Endothelial cell (in vitro differentiated cells): ENCODE measurements at regions not wholly inside any gene's neighbourhood (a gene's known extent, or its start where the extent isn't known, plus 50 kb on each side); places are given as distances from the start of the nearest gene placed in this dataset.

ENCODE experiments used
- DNase-seq: peaks from one replicate; pipeline ENCODE4 v3.0.0; 2021; ENCODE audit warnings: low spot score
- H3K27ac Mint-ChIP-seq: one replicate; pipeline ENCODE4 v1.8.0; 2021; ENCODE audit warnings: mixed read lengths, inconsistent platforms; ENCODE audit not compliant: unreplicated experiment
- H3K27me3 Mint-ChIP-seq: one replicate; pipeline ENCODE4 v1.8.0; 2021; ENCODE audit warnings: mild to moderate bottlenecking, moderate library complexity, mixed read lengths, inconsistent platforms; ENCODE audit not compliant: unreplicated experiment
- H3K36me3 Mint-ChIP-seq: one replicate; pipeline ENCODE4 v1.8.0; 2021; ENCODE audit warnings: mild to moderate bottlenecking, low read depth, mixed read lengths, inconsistent platforms; ENCODE audit not compliant: unreplicated experiment
- H3K4me1 Mint-ChIP-seq: one replicate; pipeline ENCODE4 v1.8.0; 2021; ENCODE audit warnings: mild to moderate bottlenecking, mixed read lengths, inconsistent platforms; ENCODE audit not compliant: unreplicated experiment
- H3K4me3 Mint-ChIP-seq: one replicate; pipeline ENCODE4 v1.8.0; 2021; ENCODE audit warnings: mild to moderate bottlenecking, mixed read lengths, inconsistent platforms; ENCODE audit not compliant: unreplicated experiment
- H3K9me3 Mint-ChIP-seq: one replicate; pipeline ENCODE4 v1.8.0; 2021; ENCODE audit warnings: mixed read lengths, inconsistent platforms; ENCODE audit not compliant: unreplicated experiment
- TF ChIP-seq, protein P1 (sequence below): fragments of 200-600 bp; sonication (generic); IDR thresholded peaks from one replicate; pipeline ENCODE4 v1.5.0; 2021; ENCODE audit warnings: antibody characterized with exemption; ENCODE audit not compliant: unreplicated experiment

DNA sequence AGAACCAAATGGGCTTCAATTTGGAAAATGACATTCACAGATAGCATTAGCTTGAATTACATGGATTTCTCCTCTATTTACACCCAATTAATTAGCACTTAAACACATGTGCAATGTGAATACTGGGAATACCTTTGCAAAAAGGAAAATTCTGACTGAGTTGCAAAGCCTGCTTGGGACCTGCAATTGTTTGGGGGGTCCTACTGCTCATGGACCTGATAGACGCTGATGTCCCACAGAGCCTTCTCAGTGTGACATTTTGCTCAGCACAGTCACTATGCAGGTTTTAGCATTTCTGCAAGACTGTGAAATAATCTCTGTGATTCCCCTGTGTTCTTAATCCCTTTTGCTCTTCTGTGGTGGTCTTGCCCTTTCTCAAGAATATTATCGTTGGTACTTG, 101.2 kb upstream of the PGRMC2 start:
- no peak overlapping the region for H3K4me3 Mint-ChIP-seq
- DNase-seq: no peak
- no peaks in the 10 kb centered on the region for H3K27me3 Mint-ChIP-seq
- TF ChIP-seq, protein P1, sequence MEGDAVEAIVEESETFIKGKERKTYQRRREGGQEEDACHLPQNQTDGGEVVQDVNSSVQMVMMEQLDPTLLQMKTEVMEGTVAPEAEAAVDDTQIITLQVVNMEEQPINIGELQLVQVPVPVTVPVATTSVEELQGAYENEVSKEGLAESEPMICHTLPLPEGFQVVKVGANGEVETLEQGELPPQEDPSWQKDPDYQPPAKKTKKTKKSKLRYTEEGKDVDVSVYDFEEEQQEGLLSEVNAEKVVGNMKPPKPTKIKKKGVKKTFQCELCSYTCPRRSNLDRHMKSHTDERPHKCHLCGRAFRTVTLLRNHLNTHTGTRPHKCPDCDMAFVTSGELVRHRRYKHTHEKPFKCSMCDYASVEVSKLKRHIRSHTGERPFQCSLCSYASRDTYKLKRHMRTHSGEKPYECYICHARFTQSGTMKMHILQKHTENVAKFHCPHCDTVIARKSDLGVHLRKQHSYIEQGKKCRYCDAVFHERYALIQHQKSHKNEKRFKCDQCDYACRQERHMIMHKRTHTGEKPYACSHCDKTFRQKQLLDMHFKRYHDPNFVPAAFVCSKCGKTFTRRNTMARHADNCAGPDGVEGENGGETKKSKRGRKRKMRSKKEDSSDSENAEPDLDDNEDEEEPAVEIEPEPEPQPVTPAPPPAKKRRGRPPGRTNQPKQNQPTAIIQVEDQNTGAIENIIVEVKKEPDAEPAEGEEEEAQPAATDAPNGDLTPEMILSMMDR: no peak
- no peaks in the 10 kb centered on the region for H3K4me1 Mint-ChIP-seq
- no peaks in the 10 kb centered on the region for H3K9me3 Mint-ChIP-seq
- H3K36me3 Mint-ChIP-seq: no peaks in the 10 kb centered on the region
- no peak overlapping the region for H3K27ac Mint-ChIP-seq

DNA sequence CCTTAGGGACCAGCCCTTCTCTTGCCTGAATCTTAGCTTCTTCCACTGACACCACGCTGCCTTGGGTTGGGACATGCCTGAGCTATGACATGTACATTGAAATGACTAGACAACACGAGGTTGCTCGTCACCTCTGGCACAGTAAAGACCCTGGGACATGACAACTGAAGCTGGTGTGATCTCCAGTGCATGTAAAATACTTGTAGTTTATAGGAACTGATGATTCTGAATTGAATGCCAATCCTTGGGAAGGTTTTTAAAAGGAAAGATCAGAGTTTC, 100.7 kb upstream of the PGRMC2 start:
- no peaks in the 10 kb centered on the region for H3K36me3 Mint-ChIP-seq
- TF ChIP-seq, protein P1: no peak
- H3K4me1 Mint-ChIP-seq: no peaks in the 10 kb centered on the region
- H3K27me3 Mint-ChIP-seq: no peaks in the 10 kb centered on the region
- no peak for DNase-seq
- H3K9me3 Mint-ChIP-seq: no peaks in the 10 kb centered on the region
- H3K4me3 Mint-ChIP-seq: no peak overlapping the region
- no peak overlapping the region for H3K27ac Mint-ChIP-seq

- TF ChIP-seq, protein P1: no peak
- Mint-ChIP-seq H3K27ac (no peak overlapping the region), H3K4me1 (no peaks in the 10 kb centered on the region), H3K4me3 (no peak overlapping the region), H3K36me3 (no peaks in the 10 kb centered on the region), H3K9me3 (no peaks in the 10 kb centered on the region), H3K27me3 (no peaks in the 10 kb centered on the region)
- no peak for DNase-seq
These were observed 100.2 kb upstream of the PGRMC2 start for GRCh38 chr4:128387600-128388351.

DNA sequence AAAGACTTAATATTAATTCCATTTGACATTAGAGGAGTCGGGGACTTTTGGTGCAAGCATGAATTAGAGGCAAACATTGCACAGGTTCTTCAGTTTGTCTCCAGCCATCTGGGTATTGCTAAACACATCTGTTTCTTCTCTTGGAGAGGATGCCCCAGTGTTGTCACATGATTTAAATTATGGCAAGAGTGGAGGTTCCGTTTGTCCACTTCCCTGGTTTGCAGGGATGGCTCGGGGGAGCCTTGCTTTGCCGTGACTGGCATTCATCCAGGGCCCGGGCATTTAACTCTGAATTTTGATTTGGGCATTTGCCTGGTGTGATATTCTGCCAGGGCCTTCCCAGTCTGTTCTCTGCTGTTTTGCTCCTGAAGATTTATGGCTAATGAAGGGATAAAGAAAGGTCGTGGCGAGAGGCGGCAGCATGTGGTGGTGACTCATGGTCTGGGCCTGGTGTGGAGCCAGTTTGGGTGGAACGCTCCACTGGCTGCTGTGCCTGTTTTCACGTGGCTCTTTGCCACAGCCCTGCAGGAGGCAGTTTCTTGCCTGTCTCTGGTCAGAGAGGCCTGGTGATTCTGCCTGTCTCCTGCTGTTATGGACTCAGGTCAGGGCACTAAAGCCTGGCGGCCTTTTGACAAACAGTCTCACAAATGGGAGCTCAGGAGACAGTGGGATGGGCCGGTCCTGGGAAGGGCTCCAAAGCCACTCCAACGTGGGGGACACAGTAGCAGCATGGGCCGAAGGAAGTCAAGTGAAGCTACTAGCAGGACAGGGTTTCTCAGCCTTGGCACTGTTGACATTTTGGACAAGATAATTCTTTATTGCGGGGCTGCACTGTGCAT, 99.4 kb upstream of the PGRMC2 start:
- no peak for DNase-seq
- Mint-ChIP-seq H3K27me3 (no peaks in the 10 kb centered on the region), H3K27ac (no peak overlapping the region), H3K4me1 (no peaks in the 10 kb centered on the region), H3K36me3 (no peaks in the 10 kb centered on the region), H3K4me3 (no peak overlapping the region), H3K9me3 (no peaks in the 10 kb centered on the region)
- TF ChIP-seq, protein P1: no peak

GRCh38 chr4:128385683-128386304, 98.2 kb upstream of the PGRMC2 start:
- Mint-ChIP-seq H3K9me3 (no peaks in the 10 kb centered on the region), H3K4me1 (no peaks in the 10 kb centered on the region), H3K27me3 (no peaks in the 10 kb centered on the region), H3K27ac (no peak overlapping the region), H3K4me3 (no peak overlapping the region), H3K36me3 (no peaks in the 10 kb centered on the region)
- DNase-seq: no peak
- TF ChIP-seq, protein P1: no peak
